CD14-positive monocyte (primary cell): ENCODE measurements at regions not wholly inside any gene's neighbourhood (a gene's known extent, or its start where the extent isn't known, plus 50 kb on each side); places are given as distances from the start of the nearest gene placed in this dataset.

Experiments
- DNase-seq, 3 donors: peaks; one replicate each; pipeline ENCODE4 v3.0.0-alpha.2; 2011 to 2022
- H2AFZ ChIP-seq: 2 replicates; pipeline ENCODE4 v1.6.0; 2012; ENCODE audit warnings: mild to moderate bottlenecking, low read depth, low read length, inconsistent platforms; ENCODE audit not compliant: insufficient read depth, poor library complexity, severe bottlenecking
- H3K27ac ChIP-seq, 2 donors: 1 replicate in 1 of 2; 2 replicates in 1 of 2; pipeline ENCODE4 v1.5.1; 2012 to 2013; ENCODE audit warnings: low read length in 2 of 2, control low read depth in 1 of 2, inconsistent platforms in 1 of 2, low read depth in 1 of 2, mild to moderate bottlenecking in 1 of 2
- H3K27me3 ChIP-seq, 2 donors: one replicate each; pipeline versions ENCODE4 v1.6.0 to v1.6.1; 2011 to 2013; ENCODE audit warnings: low read length in 2 of 2; ENCODE audit not compliant: control insufficient read depth in 2 of 2, insufficient read depth in 2 of 2
- H3K36me3 ChIP-seq, 2 donors: replicated peaks in 1 of 2; 1 replicate in 1 of 2; 2 replicates in 1 of 2; pipeline versions ENCODE4 v1.5.1 to v1.6.1; 2012 to 2013; ENCODE audit warnings: low read length in 2 of 2, control low read depth in 1 of 2, inconsistent platforms in 1 of 2, mild to moderate bottlenecking in 1 of 2; ENCODE audit not compliant: insufficient read depth in 2 of 2, control insufficient read depth in 1 of 2
- H3K4me1 ChIP-seq, 2 donors: 1 replicate in 1 of 2; 2 replicates in 1 of 2; pipeline versions ENCODE4 v1.5.1 to v1.6.1; 2012 to 2013; ENCODE audit warnings: low read length in 2 of 2, control low read depth in 1 of 2, inconsistent platforms in 1 of 2, mild to moderate bottlenecking in 1 of 2, moderate library complexity in 1 of 2; ENCODE audit not compliant: insufficient read depth in 2 of 2, control insufficient read depth in 1 of 2
- H3K4me2 ChIP-seq: replicated peaks from 2 replicates; pipeline ENCODE3; 2012; ENCODE audit warnings: low read length, moderate library complexity, mild to moderate bottlenecking; ENCODE audit not compliant: poor library complexity, severe bottlenecking; ENCODE audit errors: extremely low read depth
- H3K4me3 ChIP-seq, 3 experiments: fragments of 200-600 bp in 1 of 3; sonication (generic) in 1 of 3; replicated peaks in 1 of 3; 1 replicate in 2 of 3; 2 replicates in 1 of 3; pipeline ENCODE4 v1.5.1; 2011 to 2013; ENCODE audit warnings: low read length in 3 of 3, mild to moderate bottlenecking in 3 of 3, control low read depth in 2 of 3, low read depth in 2 of 3, inconsistent platforms in 1 of 3, moderate library complexity in 1 of 3
- H3K79me2 ChIP-seq: 2 replicates; pipeline ENCODE4 v1.6.0; 2012; ENCODE audit warnings: mild to moderate bottlenecking, control low read depth, inconsistent platforms, low read length, moderate library complexity; ENCODE audit not compliant: insufficient read depth
- H3K9ac ChIP-seq: 2 replicates; pipeline ENCODE4 v1.6.0; 2017; ENCODE audit warnings: low read length, mild to moderate bottlenecking; ENCODE audit not compliant: insufficient read depth, poor library complexity, severe bottlenecking
- H3K9me3 ChIP-seq, 2 donors: replicated peaks in 1 of 2; 1 replicate in 1 of 2; 2 replicates in 1 of 2; pipeline versions ENCODE4 v1.5.1 to v1.6.1; 2012 to 2013; ENCODE audit warnings: low read length in 2 of 2, control low read depth in 1 of 2; ENCODE audit not compliant: control insufficient read depth in 1 of 2, insufficient read depth in 1 of 2
- H4K20me1 ChIP-seq: 2 replicates; pipeline ENCODE4 v1.6.0; 2012; ENCODE audit warnings: mild to moderate bottlenecking, low read length, control low read depth, moderate library complexity; ENCODE audit not compliant: insufficient read depth
- H3K27ac Mint-ChIP-seq, 7 donors: one replicate each; pipeline ENCODE4 v1.8.0; 2020; ENCODE audit warnings: mild to moderate bottlenecking in 7 of 7, mixed read lengths in 7 of 7, moderate library complexity in 6 of 7, inconsistent platforms in 2 of 7
- H3K27me3 Mint-ChIP-seq, 3 donors: one replicate each; pipeline ENCODE4 v1.8.0; 2021 to 2022; ENCODE audit warnings: low read depth in 3 of 3, mild to moderate bottlenecking in 3 of 3, mixed read lengths in 3 of 3, moderate library complexity in 3 of 3, inconsistent platforms in 1 of 3
- H3K36me3 Mint-ChIP-seq, 2 donors: one replicate each; pipeline ENCODE4 v1.8.0; 2020; ENCODE audit warnings: mixed read lengths in 2 of 2, inconsistent platforms in 1 of 2, mild to moderate bottlenecking in 1 of 2
- H3K4me1 Mint-ChIP-seq: one replicate; pipeline ENCODE4 v1.8.0; 2020; ENCODE audit warnings: mild to moderate bottlenecking, mixed read lengths
- H3K4me3 Mint-ChIP-seq, 2 donors: one replicate each; pipeline ENCODE4 v1.8.0; 2020; ENCODE audit warnings: mild to moderate bottlenecking in 2 of 2, mixed read lengths in 2 of 2, moderate library complexity in 1 of 2
- H3K9me3 Mint-ChIP-seq, 7 donors: one replicate each; pipeline ENCODE4 v1.8.0; 2020 to 2022; ENCODE audit warnings: mixed read lengths in 7 of 7, mild to moderate bottlenecking in 6 of 7, moderate library complexity in 6 of 7, inconsistent platforms in 2 of 7
- CTCF ChIP-seq: fragments of 200-600 bp; IDR thresholded peaks from one replicate; pipeline ENCODE4 v1.8.0; 2022; ENCODE audit warnings: antibody characterized with exemption, mild to moderate bottlenecking
- WGBS: methylation state at CpG from one replicate; pipeline ENCODE4 v1.1.5; 2013; ENCODE audit warnings: missing lambda C conversion rate; ENCODE audit not compliant: insufficient coverage; 5-methylcytosine and 5-hydroxymethylcytosine counted together
- intact Hi-C, 2 donors: fragments of 100-400 bp; cut with micrococcal nuclease; formaldehyde crosslinking; loops; one replicate each; pipeline versions ENCODE4 v1.15.0 to v1.15.1; 2023

DNA sequence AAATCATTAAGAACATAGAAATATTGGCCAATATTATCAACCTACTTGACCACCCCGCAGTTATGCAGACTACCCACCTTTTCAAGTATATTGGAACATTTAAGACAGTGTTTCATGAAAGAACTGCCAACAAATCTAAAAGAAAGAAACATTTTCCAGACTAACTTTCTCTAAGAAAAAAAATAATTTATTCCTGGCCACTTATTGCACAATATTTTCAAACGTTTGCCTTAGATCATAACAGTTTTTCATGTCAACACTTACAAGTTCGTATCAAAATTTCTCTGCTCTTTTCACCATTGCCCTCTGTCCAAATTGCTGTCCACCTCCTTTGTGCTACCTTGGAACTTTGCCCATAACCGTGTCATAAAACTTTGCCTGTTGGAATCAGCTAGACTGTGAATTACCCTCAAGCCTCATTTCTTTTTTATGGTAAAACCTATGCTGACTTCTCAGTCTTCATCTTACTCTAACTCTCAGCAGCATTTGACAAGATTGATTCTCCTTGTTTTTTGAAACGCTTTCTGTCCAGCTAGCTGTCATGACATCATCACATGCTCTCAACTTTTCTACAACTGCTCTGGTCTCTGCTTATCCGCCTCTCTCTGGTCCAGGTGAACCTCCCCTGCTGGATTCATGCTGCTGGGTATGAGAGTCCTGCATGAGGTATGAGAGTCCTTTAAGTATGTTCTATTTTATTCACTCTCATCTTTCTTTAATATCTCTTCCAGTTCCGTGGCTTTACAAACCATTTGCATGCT is 92.8 kb upstream of the CHRM3 start:
- Mint-ChIP-seq H3K27me3 (no peaks in the 10 kb centered on the region), H3K4me3 (no peak overlapping the region), H3K4me1 (no peaks in the 10 kb centered on the region), H3K9me3 (peaks cover 0 to 8% (median 0%) of the 10 kb centered on the region in 7 donors), H3K36me3 (no peaks in the 10 kb centered on the region), H3K27ac (no peak overlapping the region)
- TF ChIP-seq CTCF = no peak
- H3K36me3 ChIP-seq = no peaks in the 10 kb centered on the region
- WGBS = 55% methylated on average over 4 of the region's 7 CpGs
- no peak overlapping the region for H3K4me2 ChIP-seq
- no peaks in the 10 kb centered on the region for H4K20me1 ChIP-seq
- no peaks in the 10 kb centered on the region for H3K79me2 ChIP-seq
- no peak overlapping the region for H2AFZ ChIP-seq
- no peaks in the 10 kb centered on the region for H3K27me3 ChIP-seq
- H3K27ac ChIP-seq = no peak overlapping the region
- H3K4me1 ChIP-seq = no peaks in the 10 kb centered on the region
- H3K9ac ChIP-seq = no peak overlapping the region
- H3K4me3 ChIP-seq = no peak overlapping the region
- H3K9me3 ChIP-seq = no peaks in the 10 kb centered on the region
- intact Hi-C loops = no loop called here
- DNase-seq = no peak

- Histone ChIP-seq H3K9me3 (no peaks in the 10 kb centered on the region), H3K4me2 (no peak overlapping the region), H3K27me3 (no peaks in the 10 kb centered on the region), H3K79me2 (no peaks in the 10 kb centered on the region), H3K9ac (no peak overlapping the region), H3K4me1 (no peaks in the 10 kb centered on the region), H3K27ac (no peak overlapping the region), H3K36me3 (no peaks in the 10 kb centered on the region), H3K4me3 (no peak overlapping the region), H2AFZ (no peak overlapping the region), H4K20me1 (no peaks in the 10 kb centered on the region)
- no peaks in the 10 kb centered on the region for H3K4me1 Mint-ChIP-seq
- no peak overlapping the region for H3K27ac Mint-ChIP-seq
- H3K9me3 Mint-ChIP-seq = peaks cover 0 to 7% (median 2%) of the 10 kb centered on the region in 7 donors
- 86% methylated on average over 1 of the region's 1 CpG for WGBS
- intact Hi-C loops = no loop called here
- H3K27me3 Mint-ChIP-seq = peaks cover 0 to 2% (median 0%) of the 10 kb centered on the region in 3 donors
- DNase-seq = no peak
- H3K36me3 Mint-ChIP-seq = no peaks in the 10 kb centered on the region
- no peak overlapping the region for H3K4me3 Mint-ChIP-seq
- TF ChIP-seq CTCF = no peak
Observed at GRCh38 chr1:239288820-239289554, 97.4 kb upstream of the CHRM3 start.
